ENCODE measurements at regions not wholly inside any gene's neighbourhood (a gene's known extent, or its start where the extent isn't known, plus 50 kb on each side); places are given as distances from the start of the nearest gene placed in this dataset.

DNA sequence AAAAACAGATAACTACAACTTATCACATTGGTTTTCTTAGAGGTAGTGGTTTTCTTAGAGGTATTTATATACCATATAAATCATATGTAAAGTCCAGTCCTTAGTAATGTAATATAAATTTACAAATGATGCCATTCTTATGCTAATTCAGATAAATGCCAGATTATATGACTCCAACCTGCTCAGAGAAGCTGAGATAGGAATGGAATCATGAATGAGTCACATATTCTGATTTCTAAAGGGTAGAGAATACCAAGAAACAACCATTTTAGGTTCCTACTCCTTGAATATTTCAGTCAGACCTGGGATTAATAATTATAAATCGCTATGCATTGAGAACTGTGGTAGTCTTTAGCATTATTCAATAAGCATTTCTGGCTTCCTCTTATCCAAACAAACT lies 760.1 kb upstream of the NEGR1 start:
- no peaks in the 10 kb centered on the region for H3K36me3 ChIP-seq (ENCODE audit: insufficient read depth, low read length)
- no peaks in the 10 kb centered on the region for H3K9me2 ChIP-seq (ENCODE audit: low read depth, low read length)
- H3K27ac ChIP-seq (ENCODE audit: low read depth, low read length, poor library complexity, severe bottlenecking): no peak overlapping the region
- H3K4me1 ChIP-seq (ENCODE audit: insufficient read depth, low read length, severe bottlenecking): no peaks in the 10 kb centered on the region
- H3F3A ChIP-seq (ENCODE audit: insufficient read depth, low read length): no peaks in the 10 kb centered on the region
- no peak for TF ChIP-seq EZH2 (IDR thresholded peaks at IDR 0.05; ENCODE audit: borderline replicate concordance, low read length)
- TF ChIP-seq, protein P1, sequence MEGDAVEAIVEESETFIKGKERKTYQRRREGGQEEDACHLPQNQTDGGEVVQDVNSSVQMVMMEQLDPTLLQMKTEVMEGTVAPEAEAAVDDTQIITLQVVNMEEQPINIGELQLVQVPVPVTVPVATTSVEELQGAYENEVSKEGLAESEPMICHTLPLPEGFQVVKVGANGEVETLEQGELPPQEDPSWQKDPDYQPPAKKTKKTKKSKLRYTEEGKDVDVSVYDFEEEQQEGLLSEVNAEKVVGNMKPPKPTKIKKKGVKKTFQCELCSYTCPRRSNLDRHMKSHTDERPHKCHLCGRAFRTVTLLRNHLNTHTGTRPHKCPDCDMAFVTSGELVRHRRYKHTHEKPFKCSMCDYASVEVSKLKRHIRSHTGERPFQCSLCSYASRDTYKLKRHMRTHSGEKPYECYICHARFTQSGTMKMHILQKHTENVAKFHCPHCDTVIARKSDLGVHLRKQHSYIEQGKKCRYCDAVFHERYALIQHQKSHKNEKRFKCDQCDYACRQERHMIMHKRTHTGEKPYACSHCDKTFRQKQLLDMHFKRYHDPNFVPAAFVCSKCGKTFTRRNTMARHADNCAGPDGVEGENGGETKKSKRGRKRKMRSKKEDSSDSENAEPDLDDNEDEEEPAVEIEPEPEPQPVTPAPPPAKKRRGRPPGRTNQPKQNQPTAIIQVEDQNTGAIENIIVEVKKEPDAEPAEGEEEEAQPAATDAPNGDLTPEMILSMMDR (IDR thresholded peaks at IDR 0.05; ENCODE audit: low read length): no peak
- H3K4me2 ChIP-seq (ENCODE audit: low read length): no peak overlapping the region
- H3K79me2 ChIP-seq (ENCODE audit: insufficient read depth, low read length): no peaks in the 10 kb centered on the region
- no peaks in the 10 kb centered on the region for H3K27me3 ChIP-seq (ENCODE audit: insufficient read depth, low read length)
- no peak overlapping the region for H3K4me3 ChIP-seq (ENCODE audit: low read depth, low read length, poor library complexity, severe bottlenecking)
- H3K9me3 ChIP-seq (ENCODE audit: low read length): no peaks in the 10 kb centered on the region
- H2AFZ ChIP-seq (ENCODE audit: low read length): no peak overlapping the region
- H3K9ac ChIP-seq (ENCODE audit: low read length): no peak overlapping the region
- H4K20me1 ChIP-seq (ENCODE audit: insufficient read depth, low read length): no peaks in the 10 kb centered on the region

DNA sequence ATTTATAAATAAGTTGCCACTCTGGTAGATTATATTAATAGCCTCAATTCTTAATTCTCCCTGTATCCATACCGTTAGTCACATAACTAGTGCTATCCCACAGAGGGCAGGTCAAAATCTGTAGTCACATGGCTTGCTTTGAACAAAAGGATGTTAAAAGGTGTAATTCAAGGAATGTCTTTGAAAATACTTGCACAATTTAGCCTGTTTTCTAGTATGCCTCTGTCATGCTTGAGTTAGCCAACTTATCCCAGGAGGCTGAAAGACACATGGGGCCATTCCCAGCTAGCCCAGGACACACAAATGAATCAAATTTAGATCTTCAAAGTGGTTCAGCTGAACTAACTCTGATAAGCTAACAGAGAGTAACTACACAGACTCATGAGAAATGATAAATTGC lies 758.5 kb upstream of the NEGR1 start:
- no peaks in the 10 kb centered on the region for H3K36me3 ChIP-seq (ENCODE audit: insufficient read depth, low read length)
- H3K27me3 ChIP-seq (ENCODE audit: insufficient read depth, low read length): no peaks in the 10 kb centered on the region
- no peak overlapping the region for H3K4me3 ChIP-seq (ENCODE audit: low read depth, low read length, poor library complexity, severe bottlenecking)
- no peaks in the 10 kb centered on the region for H3K79me2 ChIP-seq (ENCODE audit: insufficient read depth, low read length)
- H3K4me2 ChIP-seq (ENCODE audit: low read length): no peak overlapping the region
- no peaks in the 10 kb centered on the region for H3F3A ChIP-seq (ENCODE audit: insufficient read depth, low read length)
- H3K9me2 ChIP-seq (ENCODE audit: low read depth, low read length): no peaks in the 10 kb centered on the region
- no peaks in the 10 kb centered on the region for H3K9me3 ChIP-seq (ENCODE audit: low read length)
- H3K9ac ChIP-seq (ENCODE audit: low read length): no peak overlapping the region
- no peak overlapping the region for H2AFZ ChIP-seq (ENCODE audit: low read length)
- H4K20me1 ChIP-seq (ENCODE audit: insufficient read depth, low read length): no peaks in the 10 kb centered on the region
- H3K4me1 ChIP-seq (ENCODE audit: insufficient read depth, low read length, severe bottlenecking): no peaks in the 10 kb centered on the region
- no peak overlapping the region for H3K27ac ChIP-seq (ENCODE audit: low read depth, low read length, poor library complexity, severe bottlenecking)
- TF ChIP-seq EZH2 (IDR thresholded peaks at IDR 0.05; ENCODE audit: borderline replicate concordance, low read length): no peak
- TF ChIP-seq, protein P1 (IDR thresholded peaks at IDR 0.05; ENCODE audit: low read length): no peak

DNA sequence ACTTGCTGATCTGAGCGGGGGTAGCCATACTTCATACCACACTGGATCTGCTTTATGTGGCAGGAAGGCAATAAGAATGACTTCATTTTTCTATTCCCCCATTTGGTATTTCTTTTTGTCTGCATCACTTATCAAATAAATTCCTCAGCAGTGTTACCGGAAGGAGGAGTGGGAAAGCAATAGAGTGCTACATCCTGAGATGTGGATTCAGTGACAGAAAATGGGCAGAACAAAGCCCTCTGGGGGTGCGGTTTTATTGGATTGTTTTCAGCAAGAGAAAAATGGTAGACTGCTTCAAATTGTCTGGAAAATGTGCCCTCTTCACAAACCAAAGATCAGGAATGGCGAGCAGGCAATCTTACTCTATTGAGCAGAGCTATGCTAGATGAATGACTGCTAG lies 751.9 kb upstream of the NEGR1 start:
- Histone ChIP-seq H3K9me3 (ENCODE audit: low read length) (no peaks in the 10 kb centered on the region), H3K79me2 (ENCODE audit: insufficient read depth, low read length) (no peaks in the 10 kb centered on the region), H4K20me1 (ENCODE audit: insufficient read depth, low read length) (no peaks in the 10 kb centered on the region), H3F3A (ENCODE audit: insufficient read depth, low read length) (no peaks in the 10 kb centered on the region), H3K36me3 (ENCODE audit: insufficient read depth, low read length) (no peaks in the 10 kb centered on the region), H3K4me3 (ENCODE audit: low read depth, low read length, poor library complexity, severe bottlenecking) (no peak overlapping the region), H2AFZ (ENCODE audit: low read length) (no peak overlapping the region), H3K4me1 (ENCODE audit: insufficient read depth, low read length, severe bottlenecking) (no peaks in the 10 kb centered on the region), H3K9ac (ENCODE audit: low read length) (no peak overlapping the region), H3K27me3 (ENCODE audit: insufficient read depth, low read length) (no peaks in the 10 kb centered on the region), H3K27ac (ENCODE audit: low read depth, low read length, poor library complexity, severe bottlenecking) (no peak overlapping the region), H3K9me2 (ENCODE audit: low read depth, low read length) (no peaks in the 10 kb centered on the region), H3K4me2 (ENCODE audit: low read length) (no peak overlapping the region)
- TF ChIP-seq, protein P1 (IDR thresholded peaks at IDR 0.05; ENCODE audit: low read length): no peak
- TF ChIP-seq EZH2 (IDR thresholded peaks at IDR 0.05; ENCODE audit: borderline replicate concordance, low read length): no peak

All from OCI-LY1 (cell line).